Tibial nerve (tissue), 3 donors: ENCODE measurements at regions not wholly inside any gene's neighbourhood (a gene's known extent, or its start where the extent isn't known, plus 50 kb on each side); places are given as distances from the start of the nearest gene placed in this dataset.
"Not testable (repeated sequence)": the region's sequence is repeated elsewhere in the genome, so short reads cannot be mapped to it uniquely, and the experiment has no call there.

Experiments used
- EP300 ChIP-seq, 2 donors: sonication (generic); formaldehyde crosslinking; IDR thresholded peaks; one replicate each; pipeline ENCODE4 v1.6.1; 2017; ENCODE audit warnings: antibody characterized with exemption in 2 of 2, mild to moderate bottlenecking in 1 of 2
- POLR2A ChIP-seq, 2 donors: fragments of 450-650 bp; IDR thresholded peaks; one replicate each; pipeline ENCODE4 v1.6.1; 2017; ENCODE audit warnings: antibody characterized with exemption in 2 of 2, mild to moderate bottlenecking in 2 of 2, moderate library complexity in 2 of 2

DNA sequence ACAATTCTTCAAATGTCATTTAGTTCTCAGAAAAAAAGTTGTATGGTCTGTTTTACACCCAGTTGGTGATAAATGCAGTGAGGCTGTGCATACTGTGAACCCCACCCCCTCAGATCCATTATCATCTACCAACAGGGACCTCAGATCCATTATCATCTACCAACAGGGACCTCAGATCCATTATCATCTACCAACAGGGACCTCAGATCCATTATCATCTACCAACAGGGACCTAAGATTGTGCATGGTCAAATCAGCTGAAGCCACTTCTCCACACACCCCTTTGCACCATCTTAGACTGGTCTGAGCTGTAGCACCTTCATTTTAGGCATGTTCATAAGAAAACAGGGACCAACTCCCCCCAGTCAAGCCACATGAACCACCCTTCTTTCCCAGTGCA, 358.4 kb downstream of the FBXW7 start:
- not testable (repeated sequence) for TF ChIP-seq EP300, POLR2A (IDR thresholded peaks at IDR 0.05)
